Trophoblast cell (in vitro differentiated cells and primary cell): ENCODE measurements at regions not wholly inside any gene's neighbourhood (a gene's known extent, or its start where the extent isn't known, plus 50 kb on each side); places are given as distances from the start of the nearest gene placed in this dataset.

ENCODE experiments used
- DNase-seq, 2 donors: peaks; one replicate each; pipeline ENCODE4 v3.0.0-alpha.2; 2016
- H2AFZ ChIP-seq: 2 replicates; pipeline ENCODE4 v1.6.1; 2013; ENCODE audit warnings: low read length, moderate library complexity, mild to moderate bottlenecking; ENCODE audit not compliant: insufficient read depth, poor library complexity
- H2AK5ac ChIP-seq: 2 replicates; pipeline ENCODE4 v1.6.1; 2013; ENCODE audit warnings: mild to moderate bottlenecking, low read length
- H2BK120ac ChIP-seq: 2 replicates; pipeline ENCODE4 v1.6.1; 2013; ENCODE audit warnings: low read length, mild to moderate bottlenecking, moderate library complexity; ENCODE audit not compliant: insufficient read depth, poor library complexity
- H2BK12ac ChIP-seq: 2 replicates; pipeline ENCODE4 v1.6.1; 2013; ENCODE audit warnings: mild to moderate bottlenecking, low read length, moderate library complexity
- H2BK5ac ChIP-seq: 2 replicates; pipeline ENCODE4 v1.6.1; 2013; ENCODE audit warnings: low read length, low read depth, moderate library complexity, mild to moderate bottlenecking; ENCODE audit not compliant: poor library complexity
- H3K14ac ChIP-seq: 2 replicates; pipeline ENCODE4 v1.6.1; 2013; ENCODE audit warnings: mild to moderate bottlenecking, low read length
- H3K18ac ChIP-seq: 2 replicates; pipeline ENCODE4 v1.6.1; 2013; ENCODE audit warnings: mild to moderate bottlenecking, low read length
- H3K23ac ChIP-seq: 2 replicates; pipeline ENCODE4 v1.6.1; 2013; ENCODE audit warnings: low read length
- H3K27ac ChIP-seq: 2 replicates; pipeline ENCODE4 v1.5.1; 2013; ENCODE audit warnings: low read depth, mild to moderate bottlenecking, inconsistent platforms, low read length, moderate library complexity
- H3K27me3 ChIP-seq: 2 replicates; pipeline ENCODE4 v1.6.1; 2013; ENCODE audit warnings: inconsistent platforms, mild to moderate bottlenecking, low read length, moderate library complexity; ENCODE audit not compliant: insufficient read depth
- H3K36me3 ChIP-seq, 2 experiments: 1 replicate in 1 of 2; 2 replicates in 1 of 2; pipeline ENCODE4 v1.6.1; 2013; ENCODE audit warnings: low read length in 2 of 2, mild to moderate bottlenecking in 2 of 2, moderate library complexity in 1 of 2; ENCODE audit not compliant: insufficient read depth in 2 of 2, control insufficient read depth in 1 of 2
- H3K4ac ChIP-seq: 2 replicates; pipeline ENCODE4 v1.6.1; 2013; ENCODE audit warnings: low read depth, mild to moderate bottlenecking, low read length, moderate library complexity
- H3K4me1 ChIP-seq, 2 experiments: 1 replicate in 1 of 2; 2 replicates in 1 of 2; pipeline ENCODE4 v1.6.1; 2013; ENCODE audit warnings: low read length in 2 of 2, mild to moderate bottlenecking in 2 of 2, moderate library complexity in 1 of 2; ENCODE audit not compliant: insufficient read depth in 2 of 2, control insufficient read depth in 1 of 2
- H3K4me2 ChIP-seq: 2 replicates; pipeline ENCODE4 v1.6.1; 2013; ENCODE audit warnings: inconsistent platforms, mild to moderate bottlenecking, low read length, moderate library complexity
- H3K4me3 ChIP-seq: 2 replicates; pipeline ENCODE4 v1.5.1; 2013; ENCODE audit warnings: mild to moderate bottlenecking, low read depth, low read length, inconsistent platforms
- H3K79me1 ChIP-seq: one replicate; pipeline ENCODE4 v1.6.1; 2013; ENCODE audit warnings: low read length
- H3K79me2 ChIP-seq: 2 replicates; pipeline ENCODE4 v1.6.1; 2013; ENCODE audit warnings: low read length, mild to moderate bottlenecking; ENCODE audit not compliant: control insufficient read depth, insufficient read depth, poor library complexity
- H3K9ac ChIP-seq: 2 replicates; pipeline ENCODE4 v1.6.1; 2013; ENCODE audit warnings: mild to moderate bottlenecking, low read length
- H3K9me3 ChIP-seq: 2 replicates; pipeline ENCODE4 v1.6.1; 2013; ENCODE audit warnings: low read depth, mild to moderate bottlenecking, control low read depth, inconsistent platforms, low read length; ENCODE audit not compliant: insufficient read depth
- H4K12ac ChIP-seq: 2 replicates; pipeline ENCODE4 v1.6.1; 2013; ENCODE audit warnings: low read depth, mild to moderate bottlenecking, low read length, moderate library complexity
- H4K8ac ChIP-seq: 2 replicates; pipeline ENCODE4 v1.6.1; 2013; ENCODE audit warnings: low read depth, mild to moderate bottlenecking, low read length, moderate library complexity
- H4K91ac ChIP-seq: one replicate; pipeline ENCODE4 v1.6.1; 2013; ENCODE audit warnings: low read depth, mild to moderate bottlenecking, low read length, moderate library complexity
- WGBS: extraction: QIAGEN DNeasy Blood & Tissue Kit; methylation state at CpG from one replicate; pipeline ENCODE4 v1.1.7; 2013; ENCODE audit warnings: missing lambda C conversion rate; ENCODE audit not compliant: insufficient read length, insufficient coverage; ENCODE audit errors: extremely low coverage; 5-methylcytosine and 5-hydroxymethylcytosine counted together

DNA sequence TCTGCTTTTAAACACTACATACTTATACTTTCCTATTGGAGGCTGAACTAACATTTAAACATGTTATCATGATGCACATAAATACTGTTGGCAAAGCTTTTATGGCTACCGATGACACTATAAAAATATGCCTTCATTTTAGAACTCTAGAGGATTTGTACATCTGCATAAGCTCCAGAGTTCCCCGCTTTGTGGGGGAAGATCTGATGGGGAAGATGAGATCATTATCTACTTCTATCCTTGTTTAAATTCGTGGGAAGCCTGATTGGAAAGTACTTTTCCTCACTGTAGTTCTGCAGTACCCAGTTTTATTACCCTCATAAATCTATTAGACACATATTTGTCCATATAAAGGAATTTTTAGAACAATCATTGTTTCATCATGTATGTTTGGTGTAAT, 299.6 kb upstream of the ATP2B1 start:
- no peaks in the 10 kb centered on the region for H3K27me3 ChIP-seq
- H4K12ac ChIP-seq: no peak overlapping the region
- H2AK5ac ChIP-seq: no peak overlapping the region
- no peak overlapping the region for H4K8ac ChIP-seq
- H3K79me2 ChIP-seq: no peaks in the 10 kb centered on the region
- no peak overlapping the region for H2AFZ ChIP-seq
- no peaks in the 10 kb centered on the region for H3K36me3 ChIP-seq
- no peak overlapping the region for H3K18ac ChIP-seq
- DNase-seq: no peak
- no peak overlapping the region for H3K14ac ChIP-seq
- no peak overlapping the region for H2BK5ac ChIP-seq
- no peak overlapping the region for H3K9ac ChIP-seq
- no peak overlapping the region for H3K23ac ChIP-seq
- no peak overlapping the region for H3K4ac ChIP-seq
- H2BK12ac ChIP-seq: no peak overlapping the region
- no peak overlapping the region for H2BK120ac ChIP-seq
- no peaks in the 10 kb centered on the region for H3K4me1 ChIP-seq
- H3K27ac ChIP-seq: no peak overlapping the region
- no peak overlapping the region for H4K91ac ChIP-seq
- H3K9me3 ChIP-seq: no peaks in the 10 kb centered on the region
- no peak overlapping the region for H3K4me3 ChIP-seq
- no CpG with 5 or more reads among the region's 3 CpGs for WGBS
- peaks cover 3% of the 10 kb centered on the region for H3K79me1 ChIP-seq
- no peak overlapping the region for H3K4me2 ChIP-seq

DNA sequence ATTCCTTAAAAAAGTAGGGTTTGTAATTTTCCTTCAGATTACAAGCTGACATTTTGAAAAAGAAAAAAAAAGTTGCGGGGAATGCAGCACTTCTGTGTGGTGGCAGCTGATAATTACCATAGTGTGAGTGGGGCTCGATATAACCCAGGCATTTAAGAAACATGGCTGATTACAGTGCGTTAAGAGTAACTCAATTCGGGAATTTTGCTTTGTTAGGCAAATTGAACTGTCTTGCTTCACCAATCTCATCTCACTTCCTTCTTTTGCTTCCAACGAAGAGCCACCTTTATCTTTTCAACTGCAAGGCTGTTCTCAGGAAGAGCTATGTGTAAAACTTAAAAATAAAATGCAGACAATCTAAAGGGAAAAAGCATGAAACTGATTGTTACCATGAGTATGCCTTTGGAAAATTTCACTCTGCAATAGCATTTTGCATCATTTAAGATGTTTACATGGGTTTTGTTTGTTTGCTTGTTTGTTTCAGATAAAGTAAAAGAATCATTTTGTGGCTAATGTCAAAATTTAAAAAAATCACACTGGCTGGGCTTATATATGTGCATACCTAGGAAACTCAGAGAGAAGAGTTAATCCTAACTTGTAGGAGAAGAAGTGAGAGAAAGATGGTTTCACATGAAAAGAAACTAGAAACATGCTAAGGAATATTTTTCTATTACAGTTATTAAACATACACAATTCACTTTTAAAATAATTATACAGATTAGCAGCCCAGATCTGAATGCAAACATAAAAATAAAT, 295.9 kb upstream of the ATP2B1 start:
- no peak overlapping the region for H3K4me3 ChIP-seq
- H3K79me2 ChIP-seq: no peaks in the 10 kb centered on the region
- no peak overlapping the region for H2BK5ac ChIP-seq
- DNase-seq: peak in 1 of 2 donors; percentile 42
- H3K27ac ChIP-seq: peak overlapping the region; percentile 61
- H4K12ac ChIP-seq: no peak overlapping the region
- H2BK120ac ChIP-seq: peak overlapping the region; percentile 63
- no peak overlapping the region for H3K18ac ChIP-seq
- H3K9ac ChIP-seq: no peak overlapping the region
- H3K36me3 ChIP-seq: no peaks in the 10 kb centered on the region
- H3K79me1 ChIP-seq: peaks cover 2% of the 10 kb centered on the region
- H2BK12ac ChIP-seq: no peak overlapping the region
- no peak overlapping the region for H3K23ac ChIP-seq
- no peaks in the 10 kb centered on the region for H3K9me3 ChIP-seq
- H2AK5ac ChIP-seq: no peak overlapping the region
- no peak overlapping the region for H3K4ac ChIP-seq
- no peak overlapping the region for H3K14ac ChIP-seq
- no peaks in the 10 kb centered on the region for H3K27me3 ChIP-seq
- H2AFZ ChIP-seq: no peak overlapping the region
- no peak overlapping the region for H4K8ac ChIP-seq
- no peak overlapping the region for H3K4me2 ChIP-seq
- no peaks in the 10 kb centered on the region for H3K4me1 ChIP-seq
- WGBS: no CpG with 5 or more reads among the region's 5 CpGs
- H4K91ac ChIP-seq: no peak overlapping the region

DNA sequence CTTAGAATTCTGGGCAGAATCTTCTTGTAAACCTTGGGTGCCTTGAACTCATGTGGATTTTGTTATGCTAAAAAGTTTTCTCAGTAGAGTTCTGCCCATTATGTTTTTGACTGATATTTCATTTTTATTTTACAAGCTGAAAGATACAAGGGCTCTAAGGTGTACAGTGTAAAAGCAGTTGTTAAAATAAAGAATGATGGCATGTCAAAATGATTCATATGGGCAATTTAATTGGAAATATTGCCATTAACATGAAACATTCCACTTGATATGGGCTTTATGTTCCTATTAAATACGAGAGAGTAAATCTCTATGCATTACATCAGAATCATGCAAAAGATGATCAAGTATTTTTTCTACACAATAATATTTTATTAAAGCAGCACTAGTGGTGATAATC, 295.1 kb upstream of the ATP2B1 start:
- Histone ChIP-seq H2BK120ac (no peak overlapping the region), H3K27me3 (no peaks in the 10 kb centered on the region), H3K4me3 (no peak overlapping the region), H3K14ac (no peak overlapping the region), H3K9ac (no peak overlapping the region), H3K9me3 (no peaks in the 10 kb centered on the region), H3K18ac (no peak overlapping the region), H3K23ac (no peak overlapping the region), H3K4me2 (no peak overlapping the region), H4K8ac (no peak overlapping the region), H2AK5ac (no peak overlapping the region), H3K4me1 (peaks cover 0 to 2% of the 10 kb centered on the region in 2 experiments), H3K27ac (no peak overlapping the region), H3K4ac (no peak overlapping the region), H3K79me1 (peaks cover 1% of the 10 kb centered on the region), H2BK12ac (no peak overlapping the region), H3K79me2 (no peaks in the 10 kb centered on the region), H4K12ac (no peak overlapping the region), H2AFZ (no peak overlapping the region), H4K91ac (no peak overlapping the region), H3K36me3 (no peaks in the 10 kb centered on the region), H2BK5ac (no peak overlapping the region)
- no peak for DNase-seq
- WGBS: no CpG with 5 or more reads among the region's 1 CpG

DNA sequence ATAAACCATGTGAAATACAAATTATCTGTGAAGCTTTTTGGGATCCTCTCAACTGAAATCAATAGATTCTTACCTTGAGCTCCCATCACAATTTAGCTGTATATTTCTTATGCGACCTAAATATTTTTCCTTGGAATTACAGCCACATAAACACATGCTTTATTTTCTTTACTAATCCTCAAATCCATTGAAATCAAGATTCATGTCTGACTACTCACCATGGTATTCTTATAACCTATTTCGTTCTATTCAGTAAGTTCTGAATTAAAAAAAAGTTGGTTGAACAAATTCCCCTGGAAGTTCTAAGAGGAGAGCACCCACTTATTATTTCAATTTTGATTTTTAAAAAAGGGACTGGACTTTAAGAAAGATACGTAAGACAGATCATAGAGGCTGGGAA, 292.1 kb upstream of the ATP2B1 start:
- Histone ChIP-seq H3K4me1 (peaks cover 0 to 2% of the 10 kb centered on the region in 2 experiments), H3K4ac (no peak overlapping the region)
- WGBS: no CpG with 5 or more reads among the region's 3 CpGs

More for the DNA sequence above, 292.1 kb upstream of the ATP2B1 start:
- DNase-seq: no peak
- H3K36me3 ChIP-seq: no peaks in the 10 kb centered on the region
- H3K9me3 ChIP-seq: no peaks in the 10 kb centered on the region
- H3K4me3 ChIP-seq: no peak overlapping the region
- H4K12ac ChIP-seq: no peak overlapping the region
- H3K23ac ChIP-seq: no peak overlapping the region
- H3K18ac ChIP-seq: no peak overlapping the region
- H3K79me2 ChIP-seq: no peaks in the 10 kb centered on the region
- no peak overlapping the region for H3K27ac ChIP-seq
- H2BK5ac ChIP-seq: no peak overlapping the region
- no peak overlapping the region for H2BK120ac ChIP-seq
- no peaks in the 10 kb centered on the region for H3K79me1 ChIP-seq
- H2BK12ac ChIP-seq: no peak overlapping the region
- H3K9ac ChIP-seq: no peak overlapping the region
- H3K27me3 ChIP-seq: no peaks in the 10 kb centered on the region
- H2AFZ ChIP-seq: no peak overlapping the region
- H2AK5ac ChIP-seq: no peak overlapping the region
- no peak overlapping the region for H3K4me2 ChIP-seq
- no peak overlapping the region for H4K91ac ChIP-seq
- no peak overlapping the region for H3K14ac ChIP-seq
- H4K8ac ChIP-seq: no peak overlapping the region
